C4-2B (cell line): ENCODE measurements at regions not wholly inside any gene's neighbourhood (a gene's known extent, or its start where the extent isn't known, plus 50 kb on each side); places are given as distances from the start of the nearest gene placed in this dataset.

ENCODE experiments used
- CTCF ChIP-seq: fragments of 450-650 bp; conservative IDR thresholded peaks from 2 replicates; pipeline ENCODE4 v1.5.1; 2017; ENCODE audit warnings: mild to moderate bottlenecking
- ZFX ChIP-seq: fragments of 450-650 bp; IDR thresholded peaks from 2 replicates; pipeline ENCODE4 v1.6.1; 2017

GRCh38 chr10:29694121-29694520 lies 59.4 kb upstream of the SVIL start:
- no peak for TF ChIP-seq CTCF
- no peak for TF ChIP-seq ZFX
